Loucy (cell line): ENCODE measurements at regions not wholly inside any gene's neighbourhood (a gene's known extent, or its start where the extent isn't known, plus 50 kb on each side); places are given as distances from the start of the nearest gene placed in this dataset.

Source experiments
- EZH2phosphoT487 ChIP-seq: fragments of 200-600 bp; IDR thresholded peaks from 2 replicates; pipeline ENCODE4 v1.6.1; 2018; ENCODE audit warnings: antibody characterized with exemption, mild to moderate bottlenecking, moderate library complexity, borderline replicate concordance
- TF ChIP-seq, protein P1 (sequence below): fragments of 200-600 bp; sonication (generic); conservative IDR thresholded peaks from 2 replicates; pipeline ENCODE4 v1.5.1; 2014; ENCODE audit warnings: mild to moderate bottlenecking, antibody characterized with exemption, low read length

DNA sequence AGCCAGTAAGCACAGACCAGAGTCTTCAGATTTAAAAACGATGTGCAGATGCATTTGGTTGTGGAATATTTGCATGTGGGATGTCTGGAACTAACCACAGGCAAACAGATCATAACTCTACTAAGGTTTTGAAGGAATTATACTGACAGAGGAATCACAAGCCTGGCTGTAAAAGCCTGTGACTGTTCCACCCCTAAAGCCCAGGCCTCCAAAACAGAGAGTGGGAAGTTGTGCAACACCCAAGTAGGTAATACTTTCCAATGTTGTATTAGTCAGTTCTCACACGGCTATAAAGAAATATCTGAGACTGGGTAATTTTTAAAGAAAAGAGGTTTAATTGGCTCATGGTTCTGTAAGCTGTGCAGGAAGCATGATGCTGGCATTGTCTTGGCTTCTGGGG lies 68.1 kb upstream of the DCD start:
- TF ChIP-seq, protein P1, sequence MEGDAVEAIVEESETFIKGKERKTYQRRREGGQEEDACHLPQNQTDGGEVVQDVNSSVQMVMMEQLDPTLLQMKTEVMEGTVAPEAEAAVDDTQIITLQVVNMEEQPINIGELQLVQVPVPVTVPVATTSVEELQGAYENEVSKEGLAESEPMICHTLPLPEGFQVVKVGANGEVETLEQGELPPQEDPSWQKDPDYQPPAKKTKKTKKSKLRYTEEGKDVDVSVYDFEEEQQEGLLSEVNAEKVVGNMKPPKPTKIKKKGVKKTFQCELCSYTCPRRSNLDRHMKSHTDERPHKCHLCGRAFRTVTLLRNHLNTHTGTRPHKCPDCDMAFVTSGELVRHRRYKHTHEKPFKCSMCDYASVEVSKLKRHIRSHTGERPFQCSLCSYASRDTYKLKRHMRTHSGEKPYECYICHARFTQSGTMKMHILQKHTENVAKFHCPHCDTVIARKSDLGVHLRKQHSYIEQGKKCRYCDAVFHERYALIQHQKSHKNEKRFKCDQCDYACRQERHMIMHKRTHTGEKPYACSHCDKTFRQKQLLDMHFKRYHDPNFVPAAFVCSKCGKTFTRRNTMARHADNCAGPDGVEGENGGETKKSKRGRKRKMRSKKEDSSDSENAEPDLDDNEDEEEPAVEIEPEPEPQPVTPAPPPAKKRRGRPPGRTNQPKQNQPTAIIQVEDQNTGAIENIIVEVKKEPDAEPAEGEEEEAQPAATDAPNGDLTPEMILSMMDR = no peak
- TF ChIP-seq EZH2phosphoT487 = no peak
